ENCODE measurements at regions not wholly inside any gene's neighbourhood (a gene's known extent, or its start where the extent isn't known, plus 50 kb on each side); places are given as distances from the start of the nearest gene placed in this dataset.

DNA sequence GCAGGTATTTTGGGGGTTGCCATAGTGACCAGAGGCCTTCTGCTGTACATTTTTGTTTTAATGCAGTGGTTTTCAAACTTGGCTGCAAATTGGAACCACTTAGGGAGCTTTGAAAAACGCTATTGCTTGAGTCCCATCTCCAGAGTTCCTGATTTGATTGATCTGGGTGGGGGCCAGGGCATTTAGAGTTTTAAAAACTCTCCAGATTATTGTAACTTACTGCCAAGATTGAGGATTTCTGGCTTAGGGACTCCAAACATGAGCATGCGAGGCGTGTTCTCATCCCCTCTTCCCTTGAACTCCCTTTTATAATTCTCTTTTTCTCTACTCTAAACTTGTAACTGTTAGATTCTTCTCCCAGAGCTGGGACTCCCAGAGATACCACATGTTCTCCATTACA lies 340.8 kb upstream of the SUCLG2 start:
- TF ChIP-seq, protein P1, sequence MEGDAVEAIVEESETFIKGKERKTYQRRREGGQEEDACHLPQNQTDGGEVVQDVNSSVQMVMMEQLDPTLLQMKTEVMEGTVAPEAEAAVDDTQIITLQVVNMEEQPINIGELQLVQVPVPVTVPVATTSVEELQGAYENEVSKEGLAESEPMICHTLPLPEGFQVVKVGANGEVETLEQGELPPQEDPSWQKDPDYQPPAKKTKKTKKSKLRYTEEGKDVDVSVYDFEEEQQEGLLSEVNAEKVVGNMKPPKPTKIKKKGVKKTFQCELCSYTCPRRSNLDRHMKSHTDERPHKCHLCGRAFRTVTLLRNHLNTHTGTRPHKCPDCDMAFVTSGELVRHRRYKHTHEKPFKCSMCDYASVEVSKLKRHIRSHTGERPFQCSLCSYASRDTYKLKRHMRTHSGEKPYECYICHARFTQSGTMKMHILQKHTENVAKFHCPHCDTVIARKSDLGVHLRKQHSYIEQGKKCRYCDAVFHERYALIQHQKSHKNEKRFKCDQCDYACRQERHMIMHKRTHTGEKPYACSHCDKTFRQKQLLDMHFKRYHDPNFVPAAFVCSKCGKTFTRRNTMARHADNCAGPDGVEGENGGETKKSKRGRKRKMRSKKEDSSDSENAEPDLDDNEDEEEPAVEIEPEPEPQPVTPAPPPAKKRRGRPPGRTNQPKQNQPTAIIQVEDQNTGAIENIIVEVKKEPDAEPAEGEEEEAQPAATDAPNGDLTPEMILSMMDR (IDR thresholded peaks at IDR 0.05; ENCODE audit: low read depth, low read length, poor library complexity, severe bottlenecking), result no peak
- TF ChIP-seq EZH2phosphoT487 (IDR thresholded peaks at IDR 0.05; ENCODE audit: borderline replicate concordance, low read length), result no peak
